ENCODE measurements at regions not wholly inside any gene's neighbourhood (a gene's known extent, or its start where the extent isn't known, plus 50 kb on each side); places are given as distances from the start of the nearest gene placed in this dataset.

DNA sequence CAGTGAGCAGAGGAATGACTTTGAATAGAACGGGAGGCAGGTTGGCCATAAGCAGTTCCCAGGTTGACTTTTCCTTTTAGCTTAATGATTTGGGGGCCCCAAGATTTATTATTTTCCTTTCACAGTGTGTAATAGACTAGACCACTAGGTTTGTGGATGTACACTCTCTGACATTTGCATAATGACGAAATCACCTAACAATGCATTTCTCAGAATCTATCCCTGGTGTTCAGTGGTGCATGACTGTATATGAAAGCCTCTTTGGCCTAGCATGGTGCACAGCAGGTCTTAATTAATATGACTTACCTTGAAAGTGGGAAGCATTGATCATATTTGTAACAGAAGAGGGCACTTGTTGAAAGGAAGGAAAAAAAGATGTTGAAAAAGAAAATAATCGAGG is 761.9 kb downstream of the TYW1 start:
- Histone ChIP-seq H3K27me3 (ENCODE audit: insufficient read depth, low read depth) (no peaks in the 10 kb centered on the region), H2AFZ (ENCODE audit: low read depth) (no peak overlapping the region), H3K4me3 (IDR thresholded peaks at IDR 0.05; ENCODE audit: insufficient read depth, low read depth, low read length) (no peak overlapping the region), H4K20me1 (ENCODE audit: insufficient read depth) (no peaks in the 10 kb centered on the region), H3K4me2 (no peak overlapping the region), H3K79me2 (ENCODE audit: insufficient read depth, low read depth) (no peaks in the 10 kb centered on the region), H3K36me3 (ENCODE audit: insufficient read depth) (no peaks in the 10 kb centered on the region), H3K27ac (no peak overlapping the region), H3K9ac (no peak overlapping the region), H3K4me1 (ENCODE audit: low read depth, poor library complexity, severe bottlenecking) (no peaks in the 10 kb centered on the region)
- TF ChIP-seq, protein P1, sequence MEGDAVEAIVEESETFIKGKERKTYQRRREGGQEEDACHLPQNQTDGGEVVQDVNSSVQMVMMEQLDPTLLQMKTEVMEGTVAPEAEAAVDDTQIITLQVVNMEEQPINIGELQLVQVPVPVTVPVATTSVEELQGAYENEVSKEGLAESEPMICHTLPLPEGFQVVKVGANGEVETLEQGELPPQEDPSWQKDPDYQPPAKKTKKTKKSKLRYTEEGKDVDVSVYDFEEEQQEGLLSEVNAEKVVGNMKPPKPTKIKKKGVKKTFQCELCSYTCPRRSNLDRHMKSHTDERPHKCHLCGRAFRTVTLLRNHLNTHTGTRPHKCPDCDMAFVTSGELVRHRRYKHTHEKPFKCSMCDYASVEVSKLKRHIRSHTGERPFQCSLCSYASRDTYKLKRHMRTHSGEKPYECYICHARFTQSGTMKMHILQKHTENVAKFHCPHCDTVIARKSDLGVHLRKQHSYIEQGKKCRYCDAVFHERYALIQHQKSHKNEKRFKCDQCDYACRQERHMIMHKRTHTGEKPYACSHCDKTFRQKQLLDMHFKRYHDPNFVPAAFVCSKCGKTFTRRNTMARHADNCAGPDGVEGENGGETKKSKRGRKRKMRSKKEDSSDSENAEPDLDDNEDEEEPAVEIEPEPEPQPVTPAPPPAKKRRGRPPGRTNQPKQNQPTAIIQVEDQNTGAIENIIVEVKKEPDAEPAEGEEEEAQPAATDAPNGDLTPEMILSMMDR (conservative IDR thresholded peaks at IDR 0.05; ENCODE audit: low read depth, low read length), result no peak

- no peak overlapping the region for H3K9ac ChIP-seq
- TF ChIP-seq, protein P1 (conservative IDR thresholded peaks at IDR 0.05; ENCODE audit: low read depth, low read length), result no peak
- no peaks in the 10 kb centered on the region for H4K20me1 ChIP-seq (ENCODE audit: insufficient read depth)
- H3K27me3 ChIP-seq (ENCODE audit: insufficient read depth, low read depth), result no peaks in the 10 kb centered on the region
- no peaks in the 10 kb centered on the region for H3K79me2 ChIP-seq (ENCODE audit: insufficient read depth, low read depth)
- no peak overlapping the region for H2AFZ ChIP-seq (ENCODE audit: low read depth)
- H3K27ac ChIP-seq, result no peak overlapping the region
- H3K4me3 ChIP-seq (IDR thresholded peaks at IDR 0.05; ENCODE audit: insufficient read depth, low read depth, low read length), result no peak overlapping the region
- H3K4me2 ChIP-seq, result no peak overlapping the region
- H3K36me3 ChIP-seq (ENCODE audit: insufficient read depth), result no peaks in the 10 kb centered on the region
- no peaks in the 10 kb centered on the region for H3K4me1 ChIP-seq (ENCODE audit: low read depth, poor library complexity, severe bottlenecking)
Measured at GRCh38 chr7:67760971-67761370, 764.3 kb downstream of the TYW1 start.

GRCh38 chr7:67762516-67762915 is 765.9 kb downstream of the TYW1 start:
- no peaks in the 10 kb centered on the region for H3K79me2 ChIP-seq (ENCODE audit: insufficient read depth, low read depth)
- H3K36me3 ChIP-seq (ENCODE audit: insufficient read depth), result no peaks in the 10 kb centered on the region
- H2AFZ ChIP-seq (ENCODE audit: low read depth), result no peak overlapping the region
- H3K4me3 ChIP-seq (IDR thresholded peaks at IDR 0.05; ENCODE audit: insufficient read depth, low read depth, low read length), result no peak overlapping the region
- no peaks in the 10 kb centered on the region for H3K27me3 ChIP-seq (ENCODE audit: insufficient read depth, low read depth)
- no peak overlapping the region for H3K27ac ChIP-seq
- H3K4me2 ChIP-seq, result no peak overlapping the region
- H4K20me1 ChIP-seq (ENCODE audit: insufficient read depth), result no peaks in the 10 kb centered on the region
- no peaks in the 10 kb centered on the region for H3K4me1 ChIP-seq (ENCODE audit: low read depth, poor library complexity, severe bottlenecking)
- H3K9ac ChIP-seq, result no peak overlapping the region
- TF ChIP-seq, protein P1 (conservative IDR thresholded peaks at IDR 0.05; ENCODE audit: low read depth, low read length), result no peak

- Histone ChIP-seq H3K27ac (no peak overlapping the region), H4K20me1 (ENCODE audit: insufficient read depth) (no peaks in the 10 kb centered on the region), H3K36me3 (ENCODE audit: insufficient read depth) (no peaks in the 10 kb centered on the region), H3K79me2 (ENCODE audit: insufficient read depth, low read depth) (no peaks in the 10 kb centered on the region), H3K9ac (no peak overlapping the region), H3K4me2 (no peak overlapping the region), H3K4me1 (ENCODE audit: low read depth, poor library complexity, severe bottlenecking) (no peaks in the 10 kb centered on the region), H2AFZ (ENCODE audit: low read depth) (no peak overlapping the region), H3K27me3 (ENCODE audit: insufficient read depth, low read depth) (no peaks in the 10 kb centered on the region), H3K4me3 (IDR thresholded peaks at IDR 0.05; ENCODE audit: insufficient read depth, low read depth, low read length) (no peak overlapping the region)
- TF ChIP-seq, protein P1 (conservative IDR thresholded peaks at IDR 0.05; ENCODE audit: low read depth, low read length), result no peak
Measured at GRCh38 chr7:67764289-67764688, 767.7 kb downstream of the TYW1 start.
